Loucy (cell line): ENCODE measurements at regions not wholly inside any gene's neighbourhood (a gene's known extent, or its start where the extent isn't known, plus 50 kb on each side); places are given as distances from the start of the nearest gene placed in this dataset.
"Not testable (repeated sequence)": the region's sequence is repeated elsewhere in the genome, so short reads cannot be mapped to it uniquely, and the experiment has no call there.

Experiments used
- EZH2phosphoT487 ChIP-seq: fragments of 200-600 bp; IDR thresholded peaks from 2 replicates; pipeline ENCODE4 v1.6.1; 2018; ENCODE audit warnings: antibody characterized with exemption, mild to moderate bottlenecking, moderate library complexity, borderline replicate concordance
- TF ChIP-seq, protein P1 (sequence below): fragments of 200-600 bp; sonication (generic); conservative IDR thresholded peaks from 2 replicates; pipeline ENCODE4 v1.5.1; 2014; ENCODE audit warnings: mild to moderate bottlenecking, antibody characterized with exemption, low read length

- TF ChIP-seq, protein P1, sequence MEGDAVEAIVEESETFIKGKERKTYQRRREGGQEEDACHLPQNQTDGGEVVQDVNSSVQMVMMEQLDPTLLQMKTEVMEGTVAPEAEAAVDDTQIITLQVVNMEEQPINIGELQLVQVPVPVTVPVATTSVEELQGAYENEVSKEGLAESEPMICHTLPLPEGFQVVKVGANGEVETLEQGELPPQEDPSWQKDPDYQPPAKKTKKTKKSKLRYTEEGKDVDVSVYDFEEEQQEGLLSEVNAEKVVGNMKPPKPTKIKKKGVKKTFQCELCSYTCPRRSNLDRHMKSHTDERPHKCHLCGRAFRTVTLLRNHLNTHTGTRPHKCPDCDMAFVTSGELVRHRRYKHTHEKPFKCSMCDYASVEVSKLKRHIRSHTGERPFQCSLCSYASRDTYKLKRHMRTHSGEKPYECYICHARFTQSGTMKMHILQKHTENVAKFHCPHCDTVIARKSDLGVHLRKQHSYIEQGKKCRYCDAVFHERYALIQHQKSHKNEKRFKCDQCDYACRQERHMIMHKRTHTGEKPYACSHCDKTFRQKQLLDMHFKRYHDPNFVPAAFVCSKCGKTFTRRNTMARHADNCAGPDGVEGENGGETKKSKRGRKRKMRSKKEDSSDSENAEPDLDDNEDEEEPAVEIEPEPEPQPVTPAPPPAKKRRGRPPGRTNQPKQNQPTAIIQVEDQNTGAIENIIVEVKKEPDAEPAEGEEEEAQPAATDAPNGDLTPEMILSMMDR, result not testable (repeated sequence)
- not testable (repeated sequence) for TF ChIP-seq EZH2phosphoT487
Measured at GRCh38 chr15:31649634-31650033, 323.0 kb downstream of the KLF13 start.
